ENCODE measurements at regions not wholly inside any gene's neighbourhood (a gene's known extent, or its start where the extent isn't known, plus 50 kb on each side); places are given as distances from the start of the nearest gene placed in this dataset.

DNA sequence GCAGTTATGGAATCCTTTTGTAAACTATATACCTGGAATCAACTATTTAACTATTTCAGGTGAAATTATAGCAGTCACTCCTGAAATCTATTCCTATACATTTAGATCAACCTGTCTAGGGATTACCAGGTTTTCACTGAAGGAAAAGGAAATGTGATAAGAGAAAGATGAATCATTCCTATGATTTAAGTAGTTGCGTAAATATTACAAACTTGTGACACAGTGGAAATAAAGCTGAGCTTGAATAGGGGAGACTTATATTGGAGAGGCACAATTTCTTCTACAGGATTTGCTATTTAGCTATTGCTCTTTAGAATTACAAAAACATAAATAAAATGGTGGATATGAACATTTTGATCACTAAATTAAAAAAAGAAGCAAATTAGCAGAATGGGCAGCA, 284.1 kb upstream of the EPHA5 start:
- TF ChIP-seq YY1 (IDR thresholded peaks at IDR 0.05; ENCODE audit: insufficient read depth, insufficient read length) (no peak), ZNF274 (IDR thresholded peaks at IDR 0.05; ENCODE audit: low read depth, low read length) (no peak), SUZ12 (IDR thresholded peaks at IDR 0.05; ENCODE audit: extremely low read depth, insufficient read depth, insufficient read length) (no peak)

Data from NT2/D1 (cell line).